HAP-1 (cell line): ENCODE measurements at regions not wholly inside any gene's neighbourhood (a gene's known extent, or its start where the extent isn't known, plus 50 kb on each side); places are given as distances from the start of the nearest gene placed in this dataset.

ENCODE experiments used
- DNase-seq, 2 experiments: peaks; one replicate each; pipeline ENCODE4 v3.0.0-alpha.2; 2016 to 2020; ENCODE audit warnings: low spot score in 2 of 2
- H3K27me3 ChIP-seq: fragments of 250-450 bp; sonication (Bioruptor Pico); 2 replicates; pipeline ENCODE4 v1.5.1; 2020; ENCODE audit warnings: low read depth, mild to moderate bottlenecking, moderate library complexity
- H3K36me3 ChIP-seq: fragments of 250-450 bp; sonication (Bioruptor Pico); replicated peaks from 2 replicates; pipeline ENCODE4 v1.5.1; 2020; ENCODE audit warnings: mild to moderate bottlenecking
- H3K4me1 ChIP-seq: fragments of 250-450 bp; sonication (Bioruptor Pico); 2 replicates; pipeline ENCODE4 v1.5.1; 2020; ENCODE audit warnings: mild to moderate bottlenecking
- H3K4me3 ChIP-seq: fragments of 250-450 bp; sonication (Bioruptor Pico); 2 replicates; pipeline ENCODE4 v1.5.1; 2020; ENCODE audit warnings: mild to moderate bottlenecking, moderate library complexity
- H3K9me3 ChIP-seq: fragments of 250-450 bp; sonication (Bioruptor Pico); 2 replicates; pipeline ENCODE4 v1.5.1; 2020; ENCODE audit warnings: mild to moderate bottlenecking, moderate library complexity
- in situ Hi-C: fragments of 300-500 bp; cut with MboI; formaldehyde crosslinking; loops from 3 replicates; pipeline ENCODE4 v1.14.3; 2020; ENCODE audit warnings: low sequenced_read_pairs, inconsistent platforms, mixed read lengths

DNA sequence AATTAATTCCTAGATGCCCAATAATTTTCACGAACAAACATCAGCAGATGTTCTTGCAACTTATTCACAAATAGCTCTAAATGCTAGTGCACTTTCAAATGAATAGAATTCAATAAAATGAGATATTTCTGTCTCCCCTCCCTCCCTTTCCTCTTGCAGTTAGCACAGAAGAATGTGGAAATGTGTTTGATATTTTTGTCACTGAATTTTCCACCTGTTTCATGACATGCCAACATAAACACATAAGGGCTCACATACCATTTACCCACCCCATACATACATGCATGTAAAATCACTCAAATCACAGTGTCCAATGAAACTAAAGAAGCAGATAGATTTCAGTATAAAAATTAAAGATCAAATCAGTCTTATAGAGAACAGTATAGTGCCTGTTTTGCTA lies 746.9 kb upstream of the MARCKS start:
- H3K4me3 ChIP-seq = no peak overlapping the region
- H3K4me1 ChIP-seq = no peaks in the 10 kb centered on the region
- in situ Hi-C loops = no loop called here

DNA sequence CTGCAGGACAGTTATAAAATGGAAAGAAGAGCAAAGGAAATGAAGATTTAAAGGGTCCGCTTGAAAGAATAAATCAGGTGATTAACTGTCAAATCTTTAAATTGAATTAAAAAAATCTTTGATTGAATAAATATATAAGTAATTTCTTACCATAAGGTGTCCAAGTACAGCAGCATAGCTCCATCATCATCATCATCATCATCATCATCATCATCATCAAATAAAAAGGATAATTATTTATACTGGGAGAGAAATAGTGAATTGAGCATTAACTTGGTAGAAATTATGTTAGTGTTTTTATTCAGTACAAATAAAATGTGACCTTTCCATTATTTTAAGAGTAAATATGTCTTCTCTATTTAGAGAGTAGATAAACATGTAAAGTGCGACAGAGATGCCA lies 745.6 kb upstream of the MARCKS start:
- Histone ChIP-seq H3K36me3 (no peaks in the 10 kb centered on the region), H3K4me3 (no peak overlapping the region), H3K27me3 (no peaks in the 10 kb centered on the region), H3K4me1 (no peaks in the 10 kb centered on the region), H3K9me3 (0 out of 2 replicates have a peak, but pooled peaks cover 3% of the 10 kb centered on the region)
- in situ Hi-C loops = no loop called here
- no peak for DNase-seq

More for the DNA sequence above, 746.9 kb upstream of the MARCKS start:
- DNase-seq = no peak
- Histone ChIP-seq H3K27me3 (no peaks in the 10 kb centered on the region), H3K36me3 (no peaks in the 10 kb centered on the region), H3K9me3 (0 out of 2 replicates have a peak, but pooled peaks cover 3% of the 10 kb centered on the region)

GRCh38 chr6:113112086-113112485 lies 745.1 kb upstream of the MARCKS start:
- Histone ChIP-seq H3K9me3 (0 out of 2 replicates have a peak, but pooled peaks cover 3% of the 10 kb centered on the region), H3K4me3 (no peak overlapping the region), H3K36me3 (no peaks in the 10 kb centered on the region), H3K27me3 (no peaks in the 10 kb centered on the region), H3K4me1 (no peaks in the 10 kb centered on the region)
- in situ Hi-C loops = no loop called here
- DNase-seq = no peak

- H3K4me3 ChIP-seq = no peak overlapping the region
- in situ Hi-C loops = no loop called here
- H3K4me1 ChIP-seq = no peaks in the 10 kb centered on the region
- no peaks in the 10 kb centered on the region for H3K27me3 ChIP-seq
- no peak for DNase-seq
- H3K36me3 ChIP-seq = no peaks in the 10 kb centered on the region
- H3K9me3 ChIP-seq = no peaks in the 10 kb centered on the region
Measured at GRCh38 chr6:113115196-113115595, 741.9 kb upstream of the MARCKS start.

- H3K9me3 ChIP-seq = no peaks in the 10 kb centered on the region
- no peaks in the 10 kb centered on the region for H3K27me3 ChIP-seq
- DNase-seq = no peak
- no peaks in the 10 kb centered on the region for H3K4me1 ChIP-seq
- in situ Hi-C loops = no loop called here
- H3K4me3 ChIP-seq = no peak overlapping the region
- H3K36me3 ChIP-seq = no peaks in the 10 kb centered on the region
Measured at GRCh38 chr6:113120224-113120581, 736.9 kb upstream of the MARCKS start.

GRCh38 chr6:113120582-113121285 lies 736.4 kb upstream of the MARCKS start:
- no peaks in the 10 kb centered on the region for H3K9me3 ChIP-seq
- H3K4me3 ChIP-seq = no peak overlapping the region
- no peaks in the 10 kb centered on the region for H3K27me3 ChIP-seq
- in situ Hi-C loops = no loop called here
- DNase-seq = no peak
- no peaks in the 10 kb centered on the region for H3K4me1 ChIP-seq
- H3K36me3 ChIP-seq = no peaks in the 10 kb centered on the region

DNA sequence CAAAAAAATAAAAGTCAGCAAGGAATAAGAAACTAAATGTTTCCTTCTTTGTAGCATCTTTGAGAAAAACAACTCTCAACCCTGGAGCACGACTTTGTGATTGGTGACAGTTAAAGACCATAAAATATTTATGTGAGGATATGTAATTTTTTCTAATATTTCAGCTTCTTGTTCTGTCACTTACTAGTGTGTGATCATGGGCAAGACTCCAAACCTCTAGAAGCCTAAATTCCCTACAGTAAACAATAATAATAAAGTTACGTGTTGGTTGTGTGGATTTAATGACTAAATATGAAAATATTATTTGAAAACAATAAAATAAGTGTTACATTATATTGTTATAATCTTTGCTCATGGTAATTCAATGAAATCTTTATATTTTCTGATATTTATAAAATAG lies 735.6 kb upstream of the MARCKS start:
- Histone ChIP-seq H3K36me3 (no peaks in the 10 kb centered on the region), H3K9me3 (no peaks in the 10 kb centered on the region), H3K4me1 (no peaks in the 10 kb centered on the region), H3K27me3 (no peaks in the 10 kb centered on the region), H3K4me3 (no peak overlapping the region)
- in situ Hi-C loops = no loop called here
- no peak for DNase-seq

GRCh38 chr6:113122060-113122459 lies 735.1 kb upstream of the MARCKS start:
- in situ Hi-C loops = no loop called here
- Histone ChIP-seq H3K36me3 (no peaks in the 10 kb centered on the region), H3K9me3 (no peaks in the 10 kb centered on the region), H3K4me3 (no peak overlapping the region), H3K4me1 (no peaks in the 10 kb centered on the region), H3K27me3 (no peaks in the 10 kb centered on the region)
- no peak for DNase-seq

- in situ Hi-C loops = no loop called here
- H3K9me3 ChIP-seq = no peaks in the 10 kb centered on the region
- DNase-seq = no peak
- H3K4me1 ChIP-seq = no peaks in the 10 kb centered on the region
- no peaks in the 10 kb centered on the region for H3K27me3 ChIP-seq
- H3K36me3 ChIP-seq = no peaks in the 10 kb centered on the region
- no peak overlapping the region for H3K4me3 ChIP-seq
Measured at GRCh38 chr6:113125626-113126025, 731.5 kb upstream of the MARCKS start.

DNA sequence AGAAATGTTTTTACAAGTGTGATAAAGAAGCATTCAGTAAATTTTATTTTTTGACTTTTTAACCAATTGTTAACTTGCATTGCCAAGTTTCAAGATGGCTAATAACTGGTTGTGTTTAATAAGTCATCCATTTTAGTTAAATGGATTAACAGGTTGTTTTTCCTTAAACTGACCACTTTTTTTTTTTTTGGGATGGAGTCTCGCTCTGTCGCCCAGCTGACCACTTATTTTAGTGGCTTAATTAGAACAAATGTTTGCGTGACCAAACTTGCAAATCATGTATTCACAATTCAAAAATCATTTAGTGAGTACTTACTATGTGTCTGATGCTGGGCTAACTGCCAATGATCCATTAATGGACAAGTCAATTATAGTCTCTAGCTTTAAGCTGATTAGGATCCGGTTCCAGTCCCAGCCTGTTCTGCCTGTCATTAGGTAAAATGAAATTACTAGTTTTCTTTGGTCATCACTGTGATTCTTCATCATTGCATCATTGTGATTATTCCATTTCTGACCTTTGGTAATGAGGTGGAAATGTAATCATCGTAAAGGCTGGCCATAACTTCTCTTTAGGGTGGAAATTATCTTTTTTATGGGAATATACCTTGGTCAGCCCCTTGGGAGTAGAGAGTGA lies 729.2 kb upstream of the MARCKS start:
- Histone ChIP-seq H3K4me3 (no peak overlapping the region), H3K9me3 (no peaks in the 10 kb centered on the region), H3K36me3 (no peaks in the 10 kb centered on the region), H3K27me3 (no peaks in the 10 kb centered on the region), H3K4me1 (no peaks in the 10 kb centered on the region)
- in situ Hi-C loops = no loop called here
- DNase-seq = no peak

DNA sequence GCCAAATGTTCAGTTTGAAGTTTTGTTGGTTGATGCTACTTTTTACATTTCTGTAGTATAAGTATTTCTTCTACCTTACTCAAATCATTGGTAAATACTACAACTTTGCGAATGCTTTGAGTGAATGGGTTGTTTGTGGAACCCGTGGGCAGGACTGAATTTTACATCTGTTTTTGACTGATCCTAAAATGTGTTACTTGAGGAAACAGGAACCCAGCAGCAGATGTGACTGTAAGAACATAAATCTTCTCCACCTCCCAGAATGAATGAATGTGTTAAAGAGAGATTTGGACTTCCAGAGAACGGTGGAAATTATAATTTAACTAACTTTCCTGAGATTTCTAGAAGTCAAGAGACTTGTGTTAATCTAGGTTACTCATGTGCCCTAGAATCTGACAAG lies 728.5 kb upstream of the MARCKS start:
- Histone ChIP-seq H3K27me3 (no peaks in the 10 kb centered on the region), H3K9me3 (no peaks in the 10 kb centered on the region), H3K4me1 (no peaks in the 10 kb centered on the region), H3K36me3 (no peaks in the 10 kb centered on the region), H3K4me3 (no peak overlapping the region)
- in situ Hi-C loops = no loop called here
- DNase-seq = no peak

DNA sequence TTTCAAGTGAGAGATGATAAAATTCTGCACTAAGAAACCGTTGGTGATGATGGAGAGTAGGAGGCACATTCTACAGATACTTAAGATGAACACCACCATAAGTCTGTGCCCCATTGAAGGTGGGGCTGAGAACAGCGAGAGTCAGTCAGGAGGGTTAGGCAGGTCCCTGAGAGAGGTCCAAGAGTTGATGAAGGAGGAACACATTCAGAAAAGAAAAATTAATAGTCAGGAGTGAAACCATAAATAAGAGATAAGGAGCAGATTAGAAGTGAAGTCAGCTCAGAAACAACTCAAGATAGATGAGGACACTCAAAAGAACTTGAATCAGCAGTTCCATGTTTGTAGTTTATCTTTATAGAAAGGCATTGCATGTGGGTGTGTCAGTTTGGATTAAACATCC lies 727.2 kb upstream of the MARCKS start:
- Histone ChIP-seq H3K4me3 (no peak overlapping the region), H3K4me1 (no peaks in the 10 kb centered on the region), H3K27me3 (no peaks in the 10 kb centered on the region), H3K9me3 (no peaks in the 10 kb centered on the region), H3K36me3 (no peaks in the 10 kb centered on the region)
- DNase-seq = no peak
- in situ Hi-C loops = no loop called here

DNA sequence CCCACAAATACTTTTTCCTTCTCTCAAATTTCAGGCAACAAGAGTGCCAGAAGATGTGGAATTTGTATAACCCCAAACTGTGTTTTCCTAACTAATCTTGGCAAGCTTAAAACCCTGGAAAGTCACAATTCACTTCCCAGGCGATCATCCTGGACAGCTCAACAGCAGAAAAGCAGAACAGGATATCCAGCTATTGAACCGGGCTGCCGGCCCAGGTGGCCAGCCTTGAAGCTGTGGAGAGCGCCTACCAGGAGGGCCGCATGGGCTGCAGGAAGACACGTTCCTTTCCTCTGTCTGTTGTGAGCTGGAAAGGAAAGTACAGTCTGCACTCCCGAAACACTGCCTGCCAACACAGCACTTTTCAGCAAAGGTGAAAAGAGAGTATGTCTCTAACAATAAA lies 719.7 kb upstream of the MARCKS start:
- in situ Hi-C loops = no loop called here
- H3K4me3 ChIP-seq = no peak overlapping the region
- H3K4me1 ChIP-seq = no peaks in the 10 kb centered on the region
- H3K36me3 ChIP-seq = no peaks in the 10 kb centered on the region
- no peak for DNase-seq
- H3K27me3 ChIP-seq = no peaks in the 10 kb centered on the region
- no peaks in the 10 kb centered on the region for H3K9me3 ChIP-seq

GRCh38 chr6:113140721-113141120 lies 716.4 kb upstream of the MARCKS start:
- H3K4me3 ChIP-seq = no peak overlapping the region
- DNase-seq = no peak
- in situ Hi-C loops = no loop called here
- H3K9me3 ChIP-seq = no peaks in the 10 kb centered on the region
- no peaks in the 10 kb centered on the region for H3K4me1 ChIP-seq
- H3K27me3 ChIP-seq = no peaks in the 10 kb centered on the region
- no peaks in the 10 kb centered on the region for H3K36me3 ChIP-seq

GRCh38 chr6:113141901-113142300 lies 715.2 kb upstream of the MARCKS start:
- Histone ChIP-seq H3K4me3 (no peak overlapping the region), H3K27me3 (no peaks in the 10 kb centered on the region), H3K9me3 (no peaks in the 10 kb centered on the region), H3K36me3 (no peaks in the 10 kb centered on the region), H3K4me1 (no peaks in the 10 kb centered on the region)
- in situ Hi-C loops = no loop called here
- no peak for DNase-seq
